ENCODE measurements at regions not wholly inside any gene's neighbourhood (a gene's known extent, or its start where the extent isn't known, plus 50 kb on each side); places are given as distances from the start of the nearest gene placed in this dataset.
"Not testable (repeated sequence)": the region's sequence is repeated elsewhere in the genome, so short reads cannot be mapped to it uniquely, and the experiment has no call there.

DNA sequence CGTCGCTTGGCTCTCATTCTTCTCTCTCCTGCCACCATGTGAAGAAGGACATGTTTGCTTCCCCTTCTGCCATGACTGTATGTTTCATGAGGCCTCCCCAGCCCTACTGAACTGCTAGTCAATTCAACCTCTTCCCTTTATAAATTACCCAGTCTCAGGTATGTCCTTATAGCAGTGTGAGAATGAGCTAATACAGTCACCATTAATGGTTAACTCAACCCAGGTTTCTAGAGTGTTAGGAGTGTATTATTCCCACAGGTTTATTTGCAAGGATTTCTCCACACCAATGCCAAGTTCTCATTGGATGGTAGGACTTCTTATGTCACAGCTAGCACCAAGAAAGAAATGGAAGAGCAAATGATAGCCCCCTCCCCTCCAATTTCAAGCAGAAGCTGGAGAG is 71.9 kb downstream of the DYNAP start:
- in situ Hi-C loops (cut with MboI; ENCODE audit: low sequenced_read_pairs): no loop called here

DNA sequence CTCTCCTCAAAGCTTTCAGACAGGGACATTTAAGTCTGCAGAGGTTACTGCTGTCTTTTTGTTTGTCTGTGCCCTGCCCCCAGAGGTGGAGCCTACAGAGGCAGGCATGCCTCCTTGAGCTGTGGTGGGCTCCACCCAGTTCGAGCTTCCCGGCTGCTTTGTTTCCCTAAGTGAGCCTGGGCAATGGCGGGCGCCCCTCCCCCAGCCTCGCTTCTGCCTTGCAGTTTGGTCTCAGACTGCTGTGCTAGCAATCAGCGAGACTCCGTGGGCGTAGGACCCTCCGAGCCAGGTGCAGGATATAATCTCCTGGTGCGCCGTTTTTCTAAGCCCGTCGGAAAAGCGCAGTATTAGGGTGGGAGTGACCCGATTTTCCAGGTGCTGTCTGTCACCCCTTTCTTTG is 78.7 kb downstream of the DYNAP start:
- in situ Hi-C loops (cut with MboI; ENCODE audit: low sequenced_read_pairs): not testable (repeated sequence)

DNA sequence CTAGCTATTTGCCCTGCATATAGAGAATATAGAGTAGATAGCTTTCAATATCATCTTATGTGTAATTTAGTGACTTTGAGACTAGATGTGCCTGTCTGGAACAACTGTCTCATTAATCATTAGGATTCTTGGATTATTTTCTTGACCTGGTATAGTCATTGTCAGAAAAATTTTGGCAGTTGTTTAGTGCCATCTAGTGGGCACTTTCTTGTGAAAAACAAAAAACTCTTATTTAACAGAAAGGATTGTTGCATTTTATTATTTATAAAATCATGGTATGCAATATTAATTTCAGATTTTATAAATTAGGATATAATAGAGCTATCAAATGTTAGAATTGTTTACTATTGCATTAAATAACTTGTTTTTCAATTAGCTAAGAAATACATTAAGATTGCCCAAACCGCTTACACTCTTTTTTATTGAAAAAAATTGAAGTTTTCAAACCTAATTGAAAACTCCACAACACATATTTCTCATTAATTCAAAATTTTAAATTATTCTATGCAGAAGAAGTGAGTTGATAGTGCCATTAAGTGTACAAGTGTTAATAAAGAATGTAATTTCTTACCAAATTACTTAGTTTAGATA is 80.3 kb downstream of the DYNAP start:
- in situ Hi-C loops (cut with MboI; ENCODE audit: low sequenced_read_pairs): no loop called here

DNA sequence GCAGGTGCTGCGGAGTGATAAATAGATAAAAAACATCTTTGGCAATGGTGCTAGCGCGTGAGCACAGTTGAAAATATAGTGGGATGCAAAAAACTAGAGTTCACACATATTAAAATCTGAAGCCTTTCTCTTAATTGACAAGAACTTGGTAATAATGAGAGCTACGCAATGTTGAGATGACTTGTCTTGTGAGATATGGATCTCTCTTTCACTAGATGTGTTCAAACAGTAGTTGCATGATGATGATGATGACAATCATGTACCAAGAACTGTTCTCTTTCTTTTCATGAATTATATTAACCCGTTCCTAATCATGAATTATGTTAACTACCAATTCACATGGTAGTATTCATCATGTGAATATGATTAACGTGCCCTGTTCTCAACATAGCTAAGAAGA is 81.1 kb downstream of the DYNAP start:
- in situ Hi-C loops (cut with MboI; ENCODE audit: low sequenced_read_pairs): no loop called here

DNA sequence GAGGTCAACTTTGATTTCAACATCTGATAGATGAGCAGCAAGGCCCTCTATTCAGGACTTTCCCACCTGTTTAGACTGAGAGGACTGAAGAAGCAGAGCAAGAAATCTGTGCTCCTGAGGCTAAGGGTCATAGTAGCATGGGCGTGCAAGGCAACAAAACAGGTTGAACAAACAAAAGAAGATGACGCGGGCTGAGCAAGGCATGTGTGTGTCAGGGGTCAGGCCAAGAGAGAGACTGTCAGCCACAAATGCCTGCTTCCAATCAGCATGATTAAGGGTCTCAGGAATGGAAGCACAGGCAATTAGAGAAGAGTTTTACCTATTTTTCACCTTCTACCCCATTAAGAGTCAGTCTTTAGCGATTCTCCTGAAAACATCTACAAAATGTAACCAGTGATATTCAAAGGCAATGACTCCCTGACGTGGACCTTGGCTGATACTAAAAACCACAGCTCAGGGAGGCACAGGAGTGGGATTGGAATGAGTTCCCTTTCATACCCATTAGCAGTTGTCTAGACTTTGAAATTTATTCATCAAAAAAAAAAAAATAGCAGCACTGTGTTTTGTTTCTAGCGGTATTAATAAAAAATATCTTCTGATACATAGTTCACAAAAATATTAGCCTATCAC is 81.9 kb downstream of the DYNAP start:
- in situ Hi-C loops (cut with MboI; ENCODE audit: low sequenced_read_pairs): no loop called here

DNA sequence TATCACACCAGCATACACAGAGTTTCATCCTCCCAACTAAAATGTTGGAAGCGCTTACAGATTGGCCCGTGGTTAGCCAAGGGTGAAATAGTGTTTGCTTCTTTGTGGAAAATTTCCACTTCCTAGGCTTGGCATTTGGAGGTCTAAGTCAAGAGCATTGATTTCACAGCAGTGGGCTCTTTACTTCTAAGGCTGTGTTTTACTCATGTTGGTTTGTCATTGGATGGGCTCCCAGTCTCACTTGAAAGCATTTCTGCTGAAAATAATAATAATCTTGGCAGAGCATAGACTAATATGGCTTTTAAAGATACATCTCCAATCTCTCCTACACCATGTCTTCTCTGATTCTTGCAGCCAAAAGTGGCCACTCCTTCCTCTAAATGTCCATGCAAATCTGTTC is 82.9 kb downstream of the DYNAP start:
- in situ Hi-C loops (cut with MboI; ENCODE audit: low sequenced_read_pairs): no loop called here

DNA sequence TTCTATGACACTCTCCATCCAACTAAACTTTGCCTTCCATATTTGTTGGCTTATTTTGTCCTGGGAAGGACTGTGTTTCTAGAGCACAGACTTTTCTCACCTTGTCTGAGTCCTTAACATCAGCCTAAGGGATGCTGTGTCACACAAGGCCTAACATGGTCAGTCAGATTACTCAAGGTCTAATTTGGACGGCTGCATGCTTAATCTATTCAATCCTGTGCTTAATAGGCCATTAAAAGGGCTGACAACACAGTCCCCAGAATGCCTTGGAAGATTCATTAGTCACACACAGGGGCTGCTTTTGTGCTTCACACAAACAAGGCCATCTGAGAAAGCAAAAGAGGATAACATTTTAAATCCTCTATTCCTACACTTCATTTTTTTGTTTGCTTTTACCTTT is 84.0 kb downstream of the DYNAP start:
- in situ Hi-C loops (cut with MboI; ENCODE audit: low sequenced_read_pairs): loop anchor here (25.0 kb wide), 1 partner anchor 312 kb away; no protein-coding TSS in a partner anchor

DNA sequence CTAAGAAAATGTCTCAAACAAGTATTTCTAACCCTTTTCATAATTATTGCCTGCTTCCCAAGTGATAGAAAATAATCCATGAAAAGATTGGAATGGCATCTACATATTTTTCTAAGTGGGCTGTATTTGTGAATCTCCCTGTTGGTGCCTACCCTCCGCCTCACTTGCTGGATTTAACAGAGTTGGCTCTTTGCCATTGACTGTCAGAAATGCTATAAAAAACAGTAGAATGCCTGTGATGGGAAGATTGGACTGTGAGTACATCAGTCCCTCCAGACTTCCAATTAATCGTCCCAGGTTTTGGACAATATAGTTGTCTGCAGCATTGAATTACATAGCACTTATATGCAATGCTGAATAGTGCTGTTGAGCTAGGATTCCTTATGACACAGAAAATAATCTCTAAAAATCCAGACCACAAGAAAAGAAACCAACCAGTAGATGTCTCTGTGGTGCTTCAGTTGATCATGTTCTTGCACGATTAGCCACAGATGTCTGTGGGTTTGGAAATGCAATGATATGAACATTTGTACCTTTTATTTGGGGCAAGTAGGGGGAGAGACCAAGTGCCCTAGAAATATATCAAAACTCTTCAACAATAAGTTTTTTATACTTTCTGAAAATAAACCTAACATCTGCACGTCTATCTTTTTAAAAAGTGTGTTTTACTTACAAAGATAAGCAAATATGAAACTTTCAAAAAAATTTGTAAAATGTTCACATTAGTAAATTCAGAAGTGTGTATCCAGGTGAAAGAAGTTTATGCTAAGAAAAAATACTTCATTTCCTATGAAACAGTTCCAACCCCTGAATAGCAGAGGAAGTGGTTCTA is 88.5 kb downstream of the DYNAP start:
- in situ Hi-C loops (cut with MboI; ENCODE audit: low sequenced_read_pairs): loop anchor here (25.0 kb wide), 1 partner anchor 308 kb away; no protein-coding TSS in a partner anchor

DNA sequence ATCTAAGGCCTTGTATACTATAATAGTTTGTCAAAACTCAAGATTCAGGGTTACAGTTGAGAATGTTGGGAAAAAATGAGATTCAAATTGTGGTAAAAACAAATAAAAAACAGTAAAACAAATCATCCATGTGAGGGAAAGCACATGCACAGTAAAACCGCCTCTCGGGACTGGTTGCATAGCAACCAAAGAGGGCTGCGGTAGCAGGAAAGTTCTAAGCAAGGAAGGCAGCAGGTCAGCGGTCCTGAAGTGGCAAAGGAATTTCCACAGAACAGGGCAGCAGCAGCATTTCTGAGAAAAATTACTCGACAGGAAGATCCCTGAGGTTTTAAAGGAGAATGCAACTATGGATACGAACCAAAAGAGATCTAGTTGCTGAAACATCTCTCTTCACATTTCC is 93.7 kb downstream of the DYNAP start:
- in situ Hi-C loops (cut with MboI; ENCODE audit: low sequenced_read_pairs): loop anchor here (25.0 kb wide), 1 partner anchor 303 kb away; no protein-coding TSS in a partner anchor

DNA sequence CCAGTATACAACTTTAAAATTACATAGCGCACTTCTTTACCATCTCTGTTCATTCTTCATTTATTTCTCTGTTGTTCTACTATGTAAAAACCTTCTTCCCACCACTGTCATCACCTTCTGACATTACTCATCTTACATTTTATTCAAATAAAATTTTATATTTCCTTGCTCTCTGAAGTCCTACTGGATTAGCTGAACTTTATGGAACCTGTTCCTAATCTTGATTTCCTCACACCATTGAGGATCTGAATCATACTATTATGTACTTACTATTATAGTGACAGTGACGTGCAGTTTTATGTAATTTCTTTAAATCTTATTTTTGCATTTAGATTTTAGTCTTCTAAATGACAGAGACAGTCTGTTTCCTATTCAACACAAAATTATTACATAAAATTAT is 98.3 kb downstream of the DYNAP start:
- in situ Hi-C loops (cut with MboI; ENCODE audit: low sequenced_read_pairs): loop anchor here (25.0 kb wide), 1 partner anchor 298 kb away; no protein-coding TSS in a partner anchor

DNA sequence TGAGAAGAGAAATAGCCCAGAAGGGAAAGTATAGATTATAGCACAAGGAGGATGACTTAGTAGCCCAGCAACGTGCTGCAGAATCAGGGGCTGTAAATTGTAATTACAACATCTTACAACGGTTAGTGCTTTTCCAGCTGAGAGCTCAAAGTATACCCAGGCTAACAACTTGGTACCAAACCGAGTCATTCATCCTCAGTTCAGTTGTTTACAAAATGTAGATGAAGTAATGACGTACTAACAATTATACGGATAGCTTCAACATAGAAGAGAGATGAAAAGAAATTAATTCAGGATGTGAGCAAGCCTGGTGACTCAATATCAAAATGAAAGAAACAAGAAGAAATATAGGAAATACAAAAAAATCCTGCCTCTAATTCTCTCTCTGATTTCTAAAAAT is 99.2 kb downstream of the DYNAP start:
- in situ Hi-C loops (cut with MboI; ENCODE audit: low sequenced_read_pairs): loop anchor here (25.0 kb wide), 1 partner anchor 297 kb away; no protein-coding TSS in a partner anchor

DNA sequence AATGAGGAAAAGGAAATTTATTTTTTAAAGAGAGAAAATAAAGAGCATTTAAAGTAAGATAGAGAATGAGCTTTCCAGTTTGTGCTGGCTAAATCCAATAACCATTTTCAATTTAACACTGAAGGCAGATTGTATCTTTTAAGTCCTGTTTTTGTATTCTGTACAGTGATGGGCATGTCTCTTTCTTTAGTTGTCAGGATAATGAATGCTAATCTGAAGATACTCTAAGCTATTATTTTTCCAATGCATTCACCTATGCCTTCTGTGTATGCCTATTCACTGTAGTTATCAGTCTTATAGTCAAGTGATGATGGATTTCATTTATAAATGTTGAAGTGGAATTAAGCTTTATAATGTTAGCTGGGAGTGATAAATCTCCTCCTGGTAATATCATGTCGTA is 101.4 kb downstream of the DYNAP start:
- in situ Hi-C loops (cut with MboI; ENCODE audit: low sequenced_read_pairs): loop anchor here (25.0 kb wide), 1 partner anchor 295 kb away; no protein-coding TSS in a partner anchor

DNA sequence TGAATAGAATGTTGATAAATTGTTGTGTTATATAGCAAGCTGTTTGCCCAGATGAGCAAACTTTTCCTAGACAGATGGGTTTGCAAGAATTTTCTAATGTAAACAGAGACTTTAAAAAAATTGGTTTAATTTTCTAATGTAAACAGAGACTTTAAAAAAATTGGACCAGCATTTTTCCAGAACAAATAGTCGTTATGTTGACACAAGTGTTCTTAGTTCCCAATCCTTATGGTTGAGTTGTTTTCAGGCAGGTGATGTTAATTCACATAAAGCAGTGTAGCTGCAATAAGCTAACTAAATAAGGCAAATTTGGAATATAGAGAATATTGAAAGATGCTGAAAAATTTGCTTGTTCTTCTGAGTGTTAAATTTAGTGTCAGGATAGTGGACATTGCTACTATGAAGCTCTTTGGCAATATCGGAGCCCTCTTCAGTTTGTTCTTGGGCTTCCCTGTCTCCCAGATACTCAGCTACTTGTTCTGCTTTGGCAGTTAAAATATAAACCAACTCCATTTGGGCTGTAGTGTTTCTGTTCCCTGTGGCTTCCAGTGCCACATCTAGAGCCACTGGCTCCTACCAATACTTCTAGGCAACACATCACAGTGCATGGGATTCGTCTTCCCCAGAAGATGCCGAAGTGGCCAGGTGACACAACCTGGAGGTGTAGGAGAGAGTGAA is 105.7 kb downstream of the DYNAP start:
- in situ Hi-C loops (cut with MboI; ENCODE audit: low sequenced_read_pairs): loop anchor here (25.0 kb wide), 1 partner anchor 291 kb away; no protein-coding TSS in a partner anchor

DNA sequence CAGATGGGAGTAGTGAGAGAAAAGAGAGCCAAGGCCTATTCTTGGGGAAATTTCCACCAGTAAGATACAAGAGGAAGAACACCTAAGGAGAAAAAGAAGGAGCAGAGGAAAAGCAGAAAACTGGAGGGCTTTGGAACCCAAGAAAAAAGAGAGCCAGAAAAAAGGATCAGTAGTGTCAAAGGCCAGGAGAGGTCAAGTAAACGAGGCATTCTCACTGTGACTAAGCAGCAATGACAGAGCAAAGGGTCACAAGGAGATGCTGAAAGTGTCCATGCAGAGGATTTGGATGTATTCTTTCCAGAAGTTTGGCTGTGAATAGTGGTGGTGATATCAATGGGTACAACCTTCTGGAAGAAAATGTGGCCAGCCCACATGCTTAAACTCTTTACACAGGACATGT is 109.5 kb downstream of the DYNAP start:
- in situ Hi-C loops (cut with MboI; ENCODE audit: low sequenced_read_pairs): no loop called here

DNA sequence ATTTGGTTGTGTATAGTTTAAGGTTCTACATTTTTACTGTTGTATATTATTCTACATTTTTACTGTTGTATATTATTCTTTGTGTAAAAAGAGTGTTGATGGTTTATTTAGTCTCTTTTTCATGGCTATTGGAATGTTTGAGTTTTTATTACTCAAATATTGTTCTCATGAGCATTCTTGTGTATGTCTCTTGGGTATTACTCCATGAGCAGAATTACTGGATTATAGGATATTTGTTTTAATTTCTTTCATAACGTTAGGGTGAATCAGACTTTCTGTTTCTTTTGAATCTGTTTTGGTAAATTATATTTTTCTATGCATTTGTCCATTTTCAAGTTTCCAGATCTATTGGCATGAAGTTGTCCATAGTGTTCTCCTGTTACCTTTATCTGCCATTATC is 111.6 kb downstream of the DYNAP start:
- in situ Hi-C loops (cut with MboI; ENCODE audit: low sequenced_read_pairs): no loop called here

DNA sequence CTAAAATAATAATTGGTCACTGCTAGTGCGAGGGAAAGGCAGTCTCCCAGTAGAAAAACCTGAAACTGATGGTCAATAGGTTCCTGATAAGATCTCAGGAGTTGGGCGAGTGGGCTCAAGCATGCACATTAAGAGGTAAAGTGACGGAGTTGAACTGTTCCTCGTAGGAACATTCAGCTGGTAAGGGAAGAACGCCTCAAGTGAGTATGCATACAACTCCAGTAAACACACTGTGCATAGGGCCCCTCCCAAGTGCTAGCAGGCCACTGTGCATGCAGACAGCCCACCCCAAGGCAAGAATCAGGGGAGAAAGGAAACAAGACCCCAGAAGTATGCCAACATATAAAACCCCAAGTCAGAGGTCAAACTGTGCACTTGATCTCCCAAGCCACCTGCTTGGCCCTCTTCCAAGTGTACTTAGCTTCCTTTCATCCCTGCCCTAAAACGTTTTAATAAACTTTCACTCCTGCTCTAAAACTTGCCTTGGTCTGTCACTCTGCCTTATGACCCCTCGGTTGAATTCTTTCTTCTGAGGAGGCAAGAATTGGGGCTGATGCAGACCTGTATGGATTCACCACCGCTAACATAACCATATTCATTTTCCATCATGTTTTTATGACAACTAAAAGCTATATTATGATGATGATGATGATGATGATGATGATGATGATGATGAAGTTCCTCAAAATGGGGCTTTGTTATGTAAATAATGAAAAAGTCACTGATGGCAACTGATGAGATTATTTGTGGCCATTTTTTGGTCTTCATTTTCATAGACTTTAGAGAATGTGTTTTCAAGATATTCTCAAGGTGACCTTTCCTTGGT is 118.0 kb upstream of the RAB27B start:
- in situ Hi-C loops (cut with MboI; ENCODE audit: low sequenced_read_pairs): no loop called here

DNA sequence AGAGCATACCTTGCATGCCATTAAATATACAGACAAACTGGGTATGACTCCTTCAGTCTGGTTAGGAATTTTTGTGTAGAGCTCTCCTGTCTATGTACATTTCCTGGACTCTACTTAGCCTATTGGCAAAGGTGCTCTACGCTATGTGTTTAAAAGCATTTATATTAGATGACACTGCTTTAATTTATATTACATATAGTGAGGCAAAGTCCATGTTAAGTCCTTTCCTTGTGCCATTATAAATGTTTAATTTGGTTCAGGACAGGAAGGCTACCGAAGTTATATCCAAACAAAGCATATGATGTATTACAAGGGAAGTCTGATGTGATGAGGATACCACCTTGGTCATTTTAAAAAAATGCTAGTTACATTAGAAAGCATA is 117.4 kb upstream of the RAB27B start:
- in situ Hi-C loops (cut with MboI; ENCODE audit: low sequenced_read_pairs): no loop called here

DNA sequence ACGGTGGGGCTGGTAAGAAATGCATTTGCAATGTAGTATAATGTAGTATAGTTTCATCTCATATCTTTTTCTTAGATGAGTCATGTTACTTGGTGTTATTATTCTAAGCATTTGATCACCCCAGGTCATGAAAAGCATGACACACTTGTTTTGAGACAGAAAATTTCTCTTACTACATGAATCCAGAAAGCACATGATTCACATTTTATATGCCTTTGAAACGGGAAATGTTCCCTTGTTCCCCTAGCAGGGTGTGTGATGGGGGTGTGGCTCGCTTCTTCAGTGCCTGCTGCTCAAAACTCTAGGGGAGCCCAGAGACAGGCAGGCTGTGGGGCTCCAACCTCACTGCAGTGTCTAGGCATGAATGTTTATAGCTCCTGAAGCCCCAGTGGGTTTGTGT is 116.0 kb upstream of the RAB27B start:
- in situ Hi-C loops (cut with MboI; ENCODE audit: low sequenced_read_pairs): no loop called here

DNA sequence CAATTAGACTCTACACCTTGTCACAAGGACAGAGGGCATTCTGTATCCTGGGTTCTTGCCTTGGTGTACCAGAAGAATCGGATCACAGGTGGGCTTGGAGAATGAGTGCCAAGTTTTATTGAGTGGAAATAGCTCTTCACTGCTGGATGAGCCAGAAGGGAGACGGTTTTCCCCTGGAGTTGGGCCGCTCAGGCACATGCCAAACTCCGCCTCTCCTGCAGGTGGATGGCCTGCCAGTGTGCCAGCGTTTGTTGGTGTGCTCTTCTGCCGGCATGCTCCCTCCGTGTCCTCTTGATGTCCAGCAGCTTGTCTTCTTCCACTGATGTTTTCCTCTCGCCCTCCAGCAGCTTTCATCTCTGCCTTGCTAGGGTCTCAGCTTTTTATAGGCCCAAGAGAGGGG is 115.5 kb upstream of the RAB27B start:
- in situ Hi-C loops (cut with MboI; ENCODE audit: low sequenced_read_pairs): no loop called here

DNA sequence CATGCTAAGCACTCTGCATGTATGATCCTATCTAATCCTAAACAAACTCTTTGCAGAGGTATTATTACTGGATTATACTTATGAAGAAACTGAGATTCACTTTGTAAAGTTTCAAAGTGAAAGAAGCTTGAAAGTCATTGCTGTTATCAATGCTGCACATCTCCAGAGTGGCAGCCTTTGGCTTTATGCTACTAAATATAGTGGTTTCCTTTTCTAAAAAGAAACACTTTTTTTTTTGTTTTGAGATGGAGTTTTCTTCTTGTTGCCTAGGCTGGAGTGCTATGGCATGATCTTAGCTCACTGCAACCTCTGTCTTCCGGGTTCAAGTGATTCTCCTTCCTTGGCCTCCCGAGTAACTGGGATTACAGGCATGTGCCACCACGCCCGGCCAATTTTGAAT is 114.9 kb upstream of the RAB27B start:
- in situ Hi-C loops (cut with MboI; ENCODE audit: low sequenced_read_pairs): no loop called here
